K562 (cell line): ENCODE measurements at regions not wholly inside any gene's neighbourhood (a gene's known extent, or its start where the extent isn't known, plus 50 kb on each side); places are given as distances from the start of the nearest gene placed in this dataset.
"Not testable (repeated sequence)": the region's sequence is repeated elsewhere in the genome, so short reads cannot be mapped to it uniquely, and the experiment has no call there.

Source experiments
- ATAC-seq: fragments of 200-7000 bp; cut with Tn5 transposase; 3 replicates; pipeline ENCODE4 v1.9.1; 2020; ENCODE audit warnings: moderate library complexity
- BruUV-seq: library from RNA; stranded (reverse); fragments of 400-500 nt; replicated peaks from 2 replicates; lab custom pipeline; 2021; lab: Mats Ljungman, UMichigan
- CTCF ChIA-PET: fragments of 300-600 bp; formaldehyde crosslinking; extraction: SDS; loops from one replicate; lab custom pipeline; 2021; ENCODE audit warnings: low intra/inter-chr PET ratio; lab: Yijun Ruan, JAX
- POLR2A ChIA-PET: fragments of 300-600, 350-650 bp; sonication (Branson Sonifier 250); formaldehyde crosslinking; extraction: SDS; loops from one replicate; lab custom pipeline; 2021; ENCODE audit warnings: antibody characterized with exemption, inconsistent platforms; lab: Yijun Ruan, JAX
- DNase-seq, 4 experiments: peaks; one replicate each; pipeline versions ENCODE4 v3.0.0 to v3.0.0-alpha.2; 2011 to 2018; ENCODE audit warnings: low spot score in 3 of 4, mixed read lengths in 3 of 4; ENCODE audit errors: extremely low read depth in 1 of 4
- FAIRE-seq: peaks from 2 replicates; lab custom pipeline; 2011; peaks lifted over from hg19 to GRCh38; lab: Jason Lieb, UNC
- H2AFZ ChIP-seq: 2 replicates; pipeline ENCODE4 v1.6.0; 2011; ENCODE audit warnings: low read depth, low read length, control low read depth, inconsistent platforms
- H3K27ac ChIP-seq: fragments of 200-600 bp; 3 replicates; pipeline ENCODE4 v1.8.0; 2011; ENCODE audit warnings: low read depth, mild to moderate bottlenecking, control low read depth, inconsistent platforms, low read length, moderate library complexity, mixed read lengths; ENCODE audit errors: extremely low read depth
- H3K27me3 ChIP-seq, 2 experiments: fragments of 300-600 bp in 1 of 2; 2 replicates in 1 of 2; 3 replicates in 1 of 2; pipeline versions ENCODE4 v1.6.0 to v1.8.0; 2011; ENCODE audit warnings: inconsistent platforms in 2 of 2, low read length in 2 of 2, mild to moderate bottlenecking in 1 of 2, mixed read lengths in 1 of 2, moderate library complexity in 1 of 2; ENCODE audit not compliant: control insufficient read depth in 2 of 2, insufficient read depth in 2 of 2
- H3K36me3 ChIP-seq: fragments of 300-600 bp; 3 replicates; pipeline ENCODE4 v1.8.0; 2011; ENCODE audit warnings: mild to moderate bottlenecking, low read length, inconsistent platforms; ENCODE audit not compliant: control insufficient read depth, insufficient read depth
- H3K4me1 ChIP-seq, 2 experiments: fragments of 200-600 bp in 1 of 2; replicated peaks in 1 of 2; 2 replicates in 1 of 2; 3 replicates in 1 of 2; pipeline versions ENCODE4 v1.5.1 to v1.8.0; 2011; ENCODE audit warnings: inconsistent platforms in 2 of 2, low read length in 2 of 2, mild to moderate bottlenecking in 1 of 2, mixed read lengths in 1 of 2, moderate library complexity in 1 of 2; ENCODE audit not compliant: control insufficient read depth in 2 of 2, insufficient read depth in 2 of 2
- H3K4me2 ChIP-seq: 2 replicates; pipeline ENCODE4 v1.6.1; 2011; ENCODE audit warnings: low read length, control low read depth, inconsistent platforms, mixed read lengths; ENCODE audit not compliant: insufficient read depth
- H3K4me3 ChIP-seq: fragments of 200-600 bp; sonication (generic), shearing (Covaris generic); 2 replicates; pipeline ENCODE4 v1.5.1; 2016; ENCODE audit warnings: control low read depth, inconsistent platforms
- H3K79me2 ChIP-seq: fragments of 200-600 bp; 3 replicates; pipeline ENCODE4 v1.8.0; 2011; ENCODE audit warnings: low read length, inconsistent platforms; ENCODE audit not compliant: control insufficient read depth, insufficient read depth
- H3K9ac ChIP-seq, 2 experiments: 2 replicates each; pipeline versions ENCODE4 v1.6.0 to v1.6.1; 2011; ENCODE audit warnings: low read depth in 2 of 2, low read length in 2 of 2, control low read depth in 1 of 2, inconsistent platforms in 1 of 2, mild to moderate bottlenecking in 1 of 2, mixed read lengths in 1 of 2; ENCODE audit not compliant: insufficient read depth in 1 of 2
- H3K9me1 ChIP-seq: one replicate; pipeline ENCODE4 v1.6.0; 2011; ENCODE audit warnings: inconsistent platforms, mild to moderate bottlenecking, low read length, moderate library complexity; ENCODE audit not compliant: control insufficient read depth, insufficient read depth
- H3K9me3 ChIP-seq: replicated peaks from 2 replicates; pipeline ENCODE4 v1.5.1; 2011; ENCODE audit warnings: low read depth, low read length, inconsistent platforms; ENCODE audit not compliant: control insufficient read depth, insufficient read depth
- H4K20me1 ChIP-seq: replicated peaks from 2 replicates; pipeline ENCODE4 v1.6.1; 2011; ENCODE audit warnings: low read length, inconsistent platforms, mixed read lengths; ENCODE audit not compliant: control insufficient read depth, insufficient read depth
- BCOR ChIP-seq: fragments of 450-650 bp; IDR thresholded peaks from 2 replicates; pipeline ENCODE4 v1.6.1; 2016
- BRD9 ChIP-seq: fragments of 450-650 bp; IDR thresholded peaks from 2 replicates; pipeline ENCODE4 v1.6.1; 2018; ENCODE audit warnings: low read depth; ENCODE audit not compliant: partially characterized antibody
- CBFA2T2 ChIP-seq: fragments of 450-650 bp; conservative IDR thresholded peaks from 2 replicates; pipeline ENCODE4 v1.6.1; 2017; ENCODE audit warnings: mild to moderate bottlenecking
- CBFA2T3 ChIP-seq: fragments of 450-650 bp; IDR thresholded peaks from 2 replicates; pipeline ENCODE4 v1.6.1; 2017
- CC2D1A ChIP-seq: fragments of 450-650 bp; IDR thresholded peaks from 2 replicates; pipeline ENCODE4 v1.6.1; 2017; ENCODE audit warnings: mild to moderate bottlenecking
- EGR1 ChIP-seq: fragments of 450-650 bp; conservative IDR thresholded peaks from 2 replicates; pipeline ENCODE4 v1.6.1; 2017; ENCODE audit warnings: mild to moderate bottlenecking
- LARP7 ChIP-seq: fragments of 450-650 bp; IDR thresholded peaks from 2 replicates; pipeline ENCODE4 v1.6.1; 2016
- TAL1 ChIP-seq: fragments of 450-650 bp; IDR thresholded peaks from 2 replicates; pipeline ENCODE4 v1.6.1; 2016; ENCODE audit warnings: mild to moderate bottlenecking
- TEAD4 ChIP-seq, 2 experiments: sonication (generic) in 1 of 2; formaldehyde crosslinking in 1 of 2; IDR thresholded peaks; 2 replicates each; pipeline versions ENCODE4 v1.6.1 to v1.8.0; 2012 to 2022; ENCODE audit warnings: borderline replicate concordance in 1 of 2, inconsistent platforms in 1 of 2, low read length in 1 of 2, mild to moderate bottlenecking in 1 of 2, missing genetic modification reagents in 1 of 2
- ZNF384 ChIP-seq: IDR thresholded peaks from 2 replicates; pipeline ENCODE4 v1.6.1; 2012; ENCODE audit warnings: low read depth, low read length, improper control_type of control experiment
- WGBS: fragments of 100-300 bp; shearing (Covaris generic); methylation state at CpG from one replicate; pipeline ENCODE4 v1.1.6; 2016; ENCODE audit warnings: low coverage, mixed read lengths; ENCODE audit not compliant: insufficient coverage; ENCODE audit errors: missing lambda C conversion rate; 5-methylcytosine and 5-hydroxymethylcytosine counted together
- in situ Hi-C: fragments of 300-500 bp; cut with MboI; formaldehyde crosslinking; loops from 4 replicates; pipeline ENCODE4 v1.15.0; 2018; ENCODE audit warnings: inconsistent platforms, mixed read lengths
- intact Hi-C: fragments of 100-400 bp; cut with micrococcal nuclease; formaldehyde crosslinking; loops from 2 replicates; pipeline ENCODE4 v1.14.2; 2022

- H3K27ac ChIP-seq = peak overlapping the region; percentile 57
- peak overlapping the region; percentile 15 for H3K4me2 ChIP-seq
- CTCF ChIA-PET = interaction anchor here (0.7 kb wide), 1 partner anchor 511 kb away, joined by 5 read pairs; no protein-coding TSS in a partner anchor
- H3K36me3 ChIP-seq; H4K20me1 ChIP-seq; H3K79me2 ChIP-seq; in situ Hi-C loops; H3K9me3 ChIP-seq; H3K9me1 ChIP-seq; intact Hi-C loops; BruUV-seq; FAIRE-seq; H3K27me3 ChIP-seq; TF ChIP-seq TEAD4 (CRISPR knock-in tag; IDR thresholded peaks at IDR 0.05; ENCODE audit: borderline replicate concordance): not testable (repeated sequence)
- POLR2A ChIA-PET = interaction anchor here (0.8 to 1.6 kb wide), 5 partner anchors 11 to 411 kb away, joined by 3 to 7 read pairs (median 4); a partner anchor contains a TSS
- TF ChIP-seq LARP7 = 0 out of 2 replicates have a peak, but pooled peaks have one; percentile 46
- 0 out of 2 replicates have a peak, but pooled peaks have one; percentile 22 for TF ChIP-seq CC2D1A
- 0 out of 2 replicates have a peak, but pooled peaks have one; percentile 14 for TF ChIP-seq CBFA2T2
- peak; percentile 60 for TF ChIP-seq CBFA2T3
- TF ChIP-seq EGR1 = peak; percentile 31; the same call in 1 of the 2 replicates
- peak; percentile 27 for TF ChIP-seq BRD9
- TF ChIP-seq TEAD4 (IDR thresholded peaks at IDR 0.05; ENCODE audit: low read length) = 0 out of 2 replicates have a peak, but pooled peaks have one; percentile 1
- peak; percentile 74 for TF ChIP-seq ZNF384
- TF ChIP-seq BCOR = peak; percentile 46; the same call in 1 of the 2 replicates
- TF ChIP-seq TAL1 = 0 out of 2 replicates have a peak, but pooled peaks have one; percentile 35
- peak; percentile 1; the same call in 1 of the 3 replicates for ATAC-seq
- 7% methylated on average over 8 of the region's 8 CpGs for WGBS
- 0 out of 2 replicates have a peak overlapping the region, but pooled peaks have one; percentile 1 for H3K4me3 ChIP-seq
- DNase-seq = peak in 1 of 4 experiments; percentile 55
- H3K9ac ChIP-seq = peak overlapping the region; percentile 51 to 64; a peak in 3 of 4 replicates
- H3K4me1 ChIP-seq = peaks cover 26 to 32% of the 10 kb centered on the region in 2 experiments; a peak in 4 of 5 replicates
- H2AFZ ChIP-seq = peak overlapping the region; percentile 71
These were observed 74.3 kb upstream of the PRSS16 start for GRCh38 chr6:27173232-27173601.
